Ecto neural progenitor cell (in vitro differentiated cells): ENCODE measurements at regions not wholly inside any gene's neighbourhood (a gene's known extent, or its start where the extent isn't known, plus 50 kb on each side); places are given as distances from the start of the nearest gene placed in this dataset.

Source experiments
- DNase-seq: peaks from one replicate; pipeline ENCODE4 v3.0.0-alpha.2; 2018; ENCODE audit warnings: low spot score

DNA sequence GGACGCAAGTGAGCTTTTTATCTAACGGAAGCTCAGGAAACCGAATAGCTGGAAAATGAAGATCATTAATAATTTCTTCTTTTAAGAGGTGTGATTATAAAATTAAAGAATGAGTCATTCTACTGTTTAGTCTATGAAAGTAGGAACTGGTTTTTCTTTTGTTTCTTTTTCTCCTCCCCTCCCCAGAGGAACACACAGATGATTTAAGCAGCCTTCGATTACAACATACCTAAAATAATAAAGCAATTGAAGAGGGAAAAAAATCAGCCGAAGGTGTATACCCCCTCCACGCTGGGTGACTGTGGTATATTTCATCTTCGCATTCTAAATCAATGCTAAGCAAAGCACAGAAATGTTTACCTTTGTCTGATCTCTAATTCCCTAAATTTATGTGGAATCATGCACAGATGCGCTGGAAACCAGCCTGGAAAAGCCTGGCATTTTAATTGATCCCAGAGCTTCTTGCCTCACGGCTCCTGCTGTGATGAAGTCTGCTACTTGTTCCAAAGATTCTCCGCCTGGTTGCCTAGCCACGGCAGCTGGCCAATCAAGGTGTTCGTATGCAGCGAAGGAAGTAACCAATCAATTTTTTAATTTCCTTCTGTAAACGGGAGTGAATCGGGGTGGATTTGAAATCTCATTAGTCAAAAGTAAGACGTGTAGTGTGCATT lies 133.9 kb downstream of the FANCF start:
- no peak for DNase-seq

DNA sequence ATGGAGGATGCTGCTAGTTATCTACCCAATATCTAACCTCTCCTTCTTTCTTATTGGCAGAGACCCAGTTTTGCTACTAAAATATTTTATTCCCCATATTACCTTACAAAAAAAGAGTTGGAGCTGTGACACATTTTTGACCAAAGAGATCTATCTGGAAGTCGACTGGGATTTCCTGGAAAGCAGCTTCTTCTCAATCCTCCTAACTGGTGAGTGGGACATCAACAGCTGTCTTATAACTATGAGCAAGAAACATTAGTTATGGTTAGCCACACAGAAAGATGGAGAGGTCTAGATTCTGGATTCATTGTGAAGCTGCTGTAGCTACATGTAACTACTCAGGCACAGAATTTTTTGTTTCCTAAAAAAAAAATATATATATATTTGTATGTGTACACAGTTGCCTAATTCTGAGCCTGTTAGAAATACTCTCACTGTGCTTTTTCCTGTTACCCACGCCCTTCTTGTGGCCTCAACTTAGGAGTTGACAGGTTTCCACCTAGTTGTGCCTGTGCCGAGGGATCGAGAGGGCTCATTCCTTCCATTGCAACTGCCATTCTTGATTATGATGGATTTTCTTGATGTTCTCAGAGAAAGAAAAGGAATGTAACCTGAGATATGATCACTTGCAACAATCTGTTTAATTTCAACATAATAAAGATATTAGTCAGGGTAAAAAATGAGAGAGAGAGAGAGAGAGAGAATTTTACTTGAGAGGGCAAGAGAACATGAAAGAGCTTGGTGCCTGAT lies 142.0 kb downstream of the SLC17A6 start:
- no peak for DNase-seq

DNA sequence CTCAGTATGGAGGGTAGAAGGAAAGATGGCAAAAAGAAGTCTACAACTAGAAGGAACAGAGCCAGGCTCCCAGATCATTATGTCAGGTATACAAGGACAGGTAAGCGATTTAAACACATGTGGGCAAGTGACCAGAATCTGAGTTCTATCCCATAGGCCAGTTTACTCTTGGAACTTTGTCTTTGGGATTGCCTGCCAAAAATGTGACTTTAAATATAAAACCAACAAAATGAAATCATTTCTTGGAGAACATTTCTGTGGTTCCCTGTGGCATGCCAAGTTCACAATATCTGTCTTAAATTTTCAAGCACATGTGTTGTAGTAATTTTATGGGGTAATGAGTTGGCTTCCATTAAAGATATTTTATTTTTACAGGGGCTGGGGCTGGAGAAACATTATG lies 141.0 kb downstream of the SLC17A6 start:
- no peak for DNase-seq

DNA sequence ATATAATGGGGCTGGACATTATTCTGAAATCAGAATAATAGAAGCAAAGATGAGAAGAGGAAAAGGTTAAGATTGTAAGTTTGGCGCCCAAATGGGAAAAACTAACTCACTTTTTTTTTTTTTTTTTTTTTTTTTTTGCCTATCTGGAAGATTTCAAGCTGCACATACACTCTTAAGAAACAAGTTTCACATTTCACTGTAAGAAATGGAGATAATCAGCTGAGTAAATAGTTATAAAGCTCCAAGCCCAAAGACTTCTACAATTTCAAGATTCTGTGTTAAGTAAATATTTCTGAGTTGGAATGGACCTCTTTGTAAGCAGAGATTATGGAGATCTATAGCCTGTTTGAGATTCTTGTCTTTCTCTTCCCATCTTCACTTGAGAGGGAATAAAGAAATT lies 140.0 kb downstream of the SLC17A6 start:
- DNase-seq = no peak

DNA sequence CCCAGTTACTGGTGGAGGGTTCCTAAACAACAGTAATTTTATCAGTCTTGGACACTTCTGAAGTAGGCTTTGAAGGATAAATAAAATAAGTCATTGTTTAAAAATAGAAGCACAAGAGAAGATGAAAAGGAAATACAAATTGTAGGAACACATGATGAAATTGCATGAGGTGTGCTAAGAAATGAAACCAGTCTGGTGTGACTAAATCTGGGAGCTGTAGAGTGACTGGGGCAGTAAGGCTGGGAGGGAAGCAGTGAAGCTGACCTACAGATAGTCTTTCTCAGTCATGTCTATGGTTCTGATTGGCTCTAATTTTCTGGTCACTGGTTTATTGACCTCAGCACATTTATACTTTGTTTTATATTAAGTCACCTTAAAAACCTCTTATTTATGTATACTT lies 139.1 kb downstream of the SLC17A6 start:
- DNase-seq = no peak

DNA sequence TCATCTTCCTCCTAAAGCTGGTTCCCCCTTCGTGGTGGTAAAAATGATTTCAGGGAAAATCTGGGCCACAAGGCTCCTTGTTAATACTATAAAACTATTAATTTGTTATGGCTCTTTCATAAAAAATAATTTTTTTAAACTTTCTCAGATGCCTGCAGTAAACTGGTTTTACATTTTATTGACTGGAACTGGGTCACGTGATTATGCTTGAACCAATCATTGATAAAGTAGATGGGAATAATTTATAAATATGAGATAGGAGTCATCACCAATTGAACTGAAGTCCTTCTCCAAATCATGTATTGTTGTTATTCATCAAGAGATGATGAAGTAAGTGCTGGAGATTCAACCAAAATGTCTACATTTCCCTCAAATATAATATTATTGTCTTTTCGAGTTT lies 138.4 kb downstream of the SLC17A6 start:
- DNase-seq = no peak

DNA sequence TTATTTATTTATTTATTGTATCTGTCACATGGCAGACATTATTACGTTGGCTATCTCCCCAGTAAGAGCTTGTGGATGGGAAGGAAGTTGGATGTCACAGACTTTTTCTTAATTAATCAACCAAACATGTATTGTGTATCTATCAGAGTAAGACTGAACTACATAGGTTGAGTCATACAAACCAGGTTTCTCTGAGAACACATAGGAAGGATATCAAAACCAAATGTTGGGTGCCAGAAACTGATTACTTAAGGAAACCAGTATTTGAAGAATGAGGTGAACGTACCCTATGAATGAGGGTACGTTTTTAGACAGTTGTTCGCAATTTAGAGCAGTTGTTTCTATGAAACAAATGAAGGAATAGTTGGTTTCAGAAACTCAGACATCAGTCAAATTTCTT lies 136.4 kb downstream of the SLC17A6 start:
- no peak for DNase-seq

DNA sequence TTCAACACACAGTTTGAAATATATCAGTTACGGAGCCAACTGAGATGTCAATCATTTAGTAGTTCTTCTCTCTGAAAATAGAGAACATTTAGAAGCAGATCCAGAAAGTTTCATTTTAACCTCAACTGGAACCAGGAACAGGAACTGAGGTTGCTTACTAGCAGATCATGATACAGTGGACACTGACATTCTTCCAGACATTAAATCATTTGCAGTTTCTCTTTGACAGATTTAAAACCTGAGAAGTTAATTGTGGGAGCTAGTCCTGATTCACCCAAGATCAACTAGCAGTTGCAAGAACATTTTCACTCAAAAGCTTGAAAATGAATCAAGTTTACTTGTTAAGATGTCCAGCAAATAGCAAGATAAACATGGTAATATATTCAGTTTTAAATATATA lies 135.4 kb downstream of the SLC17A6 start:
- no peak for DNase-seq

DNA sequence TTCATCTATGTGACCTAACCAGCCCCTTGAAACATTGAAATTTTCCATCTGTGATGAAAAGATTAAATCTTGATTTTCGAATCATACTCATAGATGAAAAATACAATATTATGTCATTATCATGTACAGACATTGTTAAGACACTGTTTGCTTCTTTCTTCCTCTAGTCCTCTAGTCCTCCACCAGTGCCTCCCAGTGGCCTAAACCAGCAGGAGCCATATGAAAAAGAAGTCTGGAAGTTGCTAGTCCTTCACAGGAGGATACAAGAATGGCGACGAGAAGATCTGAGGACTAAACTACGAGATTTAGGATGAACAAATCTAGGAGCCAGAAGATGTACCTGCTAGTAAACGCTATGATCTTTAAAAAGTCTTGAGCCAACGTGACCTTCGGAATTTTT lies 134.1 kb downstream of the SLC17A6 start:
- DNase-seq = no peak

DNA sequence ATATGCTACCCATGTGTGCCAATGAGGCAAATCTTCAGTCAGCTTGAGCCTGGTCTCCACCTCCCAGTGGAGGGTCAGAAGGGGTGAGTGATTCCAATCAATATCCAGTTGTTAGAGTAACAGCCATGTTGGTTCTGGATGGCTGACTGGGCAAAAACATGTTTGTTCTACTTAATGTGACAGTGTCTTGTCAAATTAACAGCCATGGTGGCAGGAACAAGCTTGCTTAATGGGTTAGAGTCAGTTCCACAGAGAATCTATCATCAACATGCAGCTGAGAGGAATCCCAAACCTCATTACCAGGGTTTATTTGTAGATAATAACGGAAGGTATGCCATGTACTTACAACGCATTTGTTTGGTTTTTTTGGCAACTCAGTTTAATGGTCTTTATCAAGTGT lies 133.2 kb downstream of the SLC17A6 start:
- DNase-seq = no peak

DNA sequence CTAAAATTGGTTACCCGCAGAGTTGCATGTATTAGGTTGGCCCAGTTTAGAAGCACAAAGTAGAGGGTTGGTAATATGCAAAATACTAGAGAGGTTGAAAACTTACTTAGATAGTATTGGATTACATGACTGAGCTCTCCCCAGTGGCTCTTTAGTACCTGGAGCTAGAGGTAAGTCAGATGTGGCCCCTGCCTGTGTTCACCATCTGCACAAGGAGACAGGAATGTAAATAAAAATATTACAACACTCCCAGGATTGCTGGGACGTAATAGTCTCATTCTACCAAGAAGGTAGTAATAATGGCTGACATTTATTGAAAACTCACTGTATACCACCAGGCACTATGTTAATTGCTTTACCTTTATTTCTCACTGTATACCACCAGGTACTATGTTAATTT lies 129.6 kb downstream of the SLC17A6 start:
- no peak for DNase-seq

DNA sequence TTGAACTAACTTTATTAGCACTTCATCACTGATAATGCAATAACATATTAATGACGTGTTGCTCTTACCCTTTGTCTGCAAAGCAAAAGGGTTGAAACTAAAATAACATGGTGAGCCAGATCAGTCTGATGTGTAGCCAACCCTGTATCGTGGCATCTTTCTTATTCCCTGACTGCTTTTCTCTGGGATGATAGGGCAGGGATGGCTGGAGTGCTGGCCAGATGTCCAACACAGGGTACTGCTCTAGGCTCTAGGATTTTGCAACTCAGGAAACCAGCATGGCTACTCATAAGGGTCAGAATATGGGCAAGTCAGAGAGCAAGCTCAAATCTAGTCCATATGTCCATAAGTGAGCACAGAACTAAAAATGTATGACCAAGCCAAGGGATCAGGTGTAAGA lies 129.1 kb downstream of the SLC17A6 start:
- DNase-seq = no peak

DNA sequence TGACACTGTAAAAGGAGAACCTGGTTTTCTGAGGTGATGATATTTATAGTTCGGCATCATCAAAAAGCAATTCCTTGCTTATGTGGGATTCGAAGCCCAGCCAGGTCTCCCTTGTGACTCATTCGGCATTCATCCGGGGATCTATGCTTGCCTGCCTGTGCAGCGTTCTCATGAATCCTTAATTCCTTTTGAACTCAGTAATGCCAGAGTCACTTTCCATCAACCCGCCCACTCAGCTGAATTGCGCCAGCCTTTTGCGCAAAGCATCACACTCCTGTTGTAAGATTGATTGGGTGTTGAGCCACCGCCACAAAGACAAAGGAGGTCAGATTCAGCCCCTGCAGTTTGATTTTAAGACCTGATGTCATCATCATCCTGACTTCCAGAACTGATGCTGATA lies 128.6 kb downstream of the SLC17A6 start:
- no peak for DNase-seq

DNA sequence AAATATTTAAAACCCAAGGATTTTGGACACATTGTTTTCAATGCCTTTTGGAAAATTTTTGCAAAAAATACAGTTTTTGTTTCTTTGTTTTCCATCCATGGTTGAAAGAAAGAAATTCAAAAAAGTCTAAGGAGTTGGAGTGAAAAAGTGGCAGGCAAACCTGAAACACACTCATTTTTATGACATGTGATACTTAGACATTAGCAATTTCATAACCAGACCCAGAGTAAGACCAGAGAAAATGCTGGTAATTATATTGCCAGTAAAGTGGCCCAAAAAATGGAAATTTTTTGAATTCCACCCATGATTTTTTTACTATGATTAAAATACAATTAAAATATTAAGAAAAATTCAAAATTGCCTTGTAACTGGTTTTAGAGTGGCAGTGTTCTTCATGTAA lies 128.2 kb downstream of the SLC17A6 start:
- no peak for DNase-seq

DNA sequence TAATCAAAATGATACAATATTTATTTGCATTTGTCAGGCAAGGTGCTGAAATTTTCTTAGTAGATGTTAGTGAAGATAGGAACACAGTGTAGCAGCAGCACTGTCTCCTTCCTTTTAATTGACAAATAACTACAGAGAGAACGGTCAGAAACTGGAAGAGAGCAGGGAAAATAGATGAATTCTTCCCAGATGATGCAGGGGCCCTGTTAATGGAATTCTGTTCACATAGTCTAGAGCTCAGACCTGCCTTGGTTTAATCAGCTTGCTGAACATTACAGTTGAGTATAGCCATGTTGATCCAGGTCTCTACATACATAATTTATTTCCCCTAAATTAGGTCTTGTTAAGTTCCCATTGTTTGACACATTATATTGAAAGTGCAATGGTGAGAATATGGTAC lies 127.4 kb downstream of the SLC17A6 start:
- no peak for DNase-seq

DNA sequence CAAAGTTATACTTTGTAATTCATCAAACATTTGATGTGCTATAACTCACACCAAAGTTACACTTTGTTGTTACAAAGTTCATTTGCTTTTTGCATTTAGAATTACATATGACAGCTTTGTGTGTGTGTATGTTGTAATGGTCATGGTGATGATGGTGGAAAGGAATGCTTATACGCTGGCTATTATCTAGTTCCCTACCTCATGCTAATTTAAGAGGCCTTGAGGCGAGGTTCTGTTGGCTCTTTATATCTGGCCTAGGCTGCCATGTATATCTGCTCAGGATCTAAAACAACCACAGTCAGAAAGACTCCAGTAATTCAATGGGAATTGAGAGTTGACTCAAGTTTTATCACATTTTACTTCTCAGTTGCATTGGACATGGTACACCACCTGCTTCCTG lies 123.4 kb downstream of the SLC17A6 start:
- DNase-seq = no peak

DNA sequence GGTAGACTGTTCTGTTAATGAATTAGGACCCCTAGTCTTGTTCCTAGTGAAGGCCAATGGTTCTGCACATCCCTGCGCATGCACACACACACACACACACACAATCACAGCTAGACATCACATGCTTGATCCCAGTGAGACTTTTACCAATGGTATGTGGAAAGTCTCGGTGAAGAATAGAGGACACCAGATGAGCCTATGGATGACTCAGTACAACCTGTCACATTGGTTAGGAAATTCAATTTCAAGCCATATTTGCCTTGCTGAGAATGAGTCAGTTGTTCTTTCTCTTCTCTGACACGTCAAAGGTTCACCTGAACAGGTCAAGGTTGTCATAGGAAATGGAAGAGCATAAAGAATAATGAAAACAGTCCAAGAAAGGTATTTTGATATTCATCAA lies 122.0 kb downstream of the SLC17A6 start:
- no peak for DNase-seq

DNA sequence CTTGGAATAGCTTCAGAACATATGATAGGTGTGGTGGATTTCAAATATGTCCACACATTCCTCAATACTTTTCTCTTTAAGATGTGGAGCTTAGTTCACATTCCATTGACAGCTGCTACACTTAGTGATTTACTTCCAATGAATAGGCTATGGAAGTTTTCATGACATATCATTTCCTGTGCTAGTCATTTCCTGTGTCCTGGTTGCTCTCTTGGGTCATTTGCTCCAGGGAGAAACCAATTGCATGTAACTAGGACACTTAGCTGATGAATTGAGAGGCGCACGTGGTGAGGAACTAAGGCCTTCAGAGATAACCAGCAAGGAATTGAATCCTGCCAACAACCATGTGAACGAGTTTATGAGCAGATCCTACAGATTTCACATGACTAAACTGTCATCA lies 120.9 kb downstream of the SLC17A6 start:
- DNase-seq = no peak

DNA sequence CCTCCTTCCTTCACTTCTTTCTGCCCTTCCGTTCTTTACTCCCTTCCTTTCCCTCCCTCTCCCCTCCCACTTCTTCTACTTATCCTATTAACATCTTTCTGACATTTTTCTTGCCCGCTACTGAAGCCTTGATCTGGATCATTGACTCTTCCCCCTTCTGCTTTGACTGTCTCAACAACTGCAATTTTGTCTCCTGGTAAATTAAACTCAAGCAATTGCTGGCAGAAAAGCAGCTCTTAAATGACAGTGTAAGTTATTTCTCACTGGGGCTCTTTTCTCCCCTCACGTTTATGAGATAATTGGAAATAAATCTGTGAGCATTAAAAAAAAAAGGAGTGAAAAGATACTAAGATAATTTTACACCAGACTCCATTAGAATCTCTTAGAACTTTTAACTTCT lies 120.0 kb downstream of the SLC17A6 start:
- DNase-seq = no peak

DNA sequence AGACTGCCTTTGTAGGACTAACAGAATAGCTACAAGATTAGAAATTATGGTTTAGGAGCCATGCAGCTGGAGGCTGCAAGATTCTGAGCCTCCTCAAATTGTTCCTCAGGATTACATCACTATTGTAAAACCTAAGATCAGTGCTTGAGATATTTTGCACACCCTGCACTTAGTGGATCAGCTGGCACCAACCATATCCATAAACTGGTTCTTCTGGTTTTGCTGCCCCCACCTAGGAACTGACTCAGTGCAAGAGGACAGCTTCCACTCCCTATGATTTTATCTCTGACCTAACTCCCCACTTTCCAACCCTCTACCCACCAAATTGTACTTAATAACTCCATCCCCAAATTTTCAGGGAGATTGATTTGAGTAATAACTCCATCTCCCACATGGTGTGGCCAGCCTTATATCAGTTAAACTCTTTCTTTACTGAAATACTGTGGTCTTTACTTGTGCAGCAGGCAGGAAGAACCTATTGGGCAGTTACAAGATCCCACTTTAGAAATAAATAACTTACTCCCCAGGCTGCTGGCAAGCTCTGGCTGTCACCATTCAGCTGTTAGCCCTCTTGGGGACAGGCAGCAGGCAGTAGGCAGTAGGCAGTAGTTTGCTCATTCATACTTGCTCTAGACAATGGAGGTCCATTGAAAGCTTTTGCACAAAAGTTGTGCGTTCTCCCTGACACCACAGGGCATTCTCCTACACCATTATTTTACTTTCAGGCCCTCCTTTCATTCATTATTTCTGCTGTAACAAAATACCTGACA lies 119.0 kb downstream of the SLC17A6 start:
- DNase-seq = no peak

DNA sequence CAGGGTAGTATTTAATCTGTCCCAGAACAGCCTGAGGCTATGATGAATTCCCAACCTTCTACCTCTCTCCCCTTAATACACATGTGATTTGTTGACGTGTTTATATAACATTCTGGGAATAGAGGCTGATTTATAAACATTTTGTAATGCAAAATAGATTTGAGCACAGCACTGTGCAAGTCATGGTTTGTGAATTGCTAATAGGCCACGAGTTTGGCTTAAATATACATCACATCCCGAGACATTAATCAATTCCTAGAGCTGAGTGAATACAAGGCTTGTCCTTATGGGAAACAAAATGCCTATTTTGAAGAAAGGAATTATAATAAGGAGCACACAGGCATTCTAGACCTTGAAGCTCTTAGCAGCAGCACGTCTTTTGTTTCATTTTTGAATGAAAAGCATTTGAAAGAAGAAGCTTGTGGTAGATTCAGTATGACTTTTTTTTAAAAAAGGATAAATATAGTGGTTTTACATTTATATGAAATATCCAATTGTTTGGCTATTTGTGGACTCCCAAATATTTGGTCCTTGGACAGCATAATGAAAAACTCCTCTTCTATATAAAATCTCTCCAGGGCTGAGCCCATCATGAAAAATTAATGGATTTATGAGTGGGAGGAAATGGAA lies 116.4 kb downstream of the SLC17A6 start:
- DNase-seq = no peak

DNA sequence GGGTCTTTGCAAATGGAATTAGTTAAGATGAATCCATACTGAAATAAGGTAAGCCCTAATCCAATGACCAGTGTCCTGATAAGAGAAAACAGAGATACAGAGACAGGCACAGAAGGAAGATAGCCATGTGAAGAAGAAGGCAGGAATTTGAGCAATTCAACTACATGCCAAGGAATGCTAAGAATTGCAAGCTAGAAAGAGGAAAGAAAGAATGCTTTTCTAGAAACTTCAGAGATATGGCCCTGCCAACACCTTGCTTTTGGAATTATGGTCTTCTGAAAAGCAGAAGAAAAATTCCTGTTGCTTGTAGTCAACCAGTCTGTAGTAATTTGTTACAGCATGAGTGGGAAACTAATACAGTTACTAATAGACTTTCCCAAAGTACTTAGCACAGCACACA lies 111.3 kb downstream of the SLC17A6 start:
- no peak for DNase-seq

DNA sequence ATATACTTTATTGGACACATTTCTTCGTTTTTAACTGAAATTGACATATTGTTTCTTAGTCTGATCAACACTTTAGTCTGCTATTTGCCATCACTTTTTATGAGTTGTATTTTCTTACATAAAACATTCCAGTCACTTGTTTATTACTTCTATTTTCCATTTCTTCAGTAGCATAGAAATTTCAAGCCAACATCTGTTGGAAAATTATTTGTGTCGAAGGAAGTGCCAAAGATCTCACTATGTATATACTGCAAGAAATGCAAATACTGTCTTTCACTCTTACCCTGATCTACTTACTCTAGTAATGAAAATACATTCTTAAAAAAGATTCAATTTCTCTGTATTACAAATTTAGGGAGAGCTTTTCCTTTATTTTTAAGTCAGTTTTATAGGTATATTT lies 105.9 kb downstream of the SLC17A6 start:
- DNase-seq = no peak
